K562 (cell line): ENCODE measurements at regions not wholly inside any gene's neighbourhood (a gene's known extent, or its start where the extent isn't known, plus 50 kb on each side); places are given as distances from the start of the nearest gene placed in this dataset.

Experiments
- ATAC-seq: fragments of 200-7000 bp; cut with Tn5 transposase; 3 replicates; pipeline ENCODE4 v1.9.1; 2020; ENCODE audit warnings: moderate library complexity
- BruUV-seq: library from RNA; stranded (reverse); fragments of 400-500 nt; replicated peaks from 2 replicates; lab custom pipeline; 2021; lab: Mats Ljungman, UMichigan
- CTCF ChIA-PET: fragments of 300-600 bp; formaldehyde crosslinking; extraction: SDS; loops from one replicate; lab custom pipeline; 2021; ENCODE audit warnings: low intra/inter-chr PET ratio; lab: Yijun Ruan, JAX
- POLR2A ChIA-PET: fragments of 300-600, 350-650 bp; sonication (Branson Sonifier 250); formaldehyde crosslinking; extraction: SDS; loops from one replicate; lab custom pipeline; 2021; ENCODE audit warnings: antibody characterized with exemption, inconsistent platforms; lab: Yijun Ruan, JAX
- DNase-seq, 4 experiments: peaks; one replicate each; pipeline versions ENCODE4 v3.0.0 to v3.0.0-alpha.2; 2011 to 2018; ENCODE audit warnings: low spot score in 3 of 4, mixed read lengths in 3 of 4; ENCODE audit errors: extremely low read depth in 1 of 4
- FAIRE-seq: peaks from 2 replicates; lab custom pipeline; 2011; peaks lifted over from hg19 to GRCh38; lab: Jason Lieb, UNC
- H2AFZ ChIP-seq: 2 replicates; pipeline ENCODE4 v1.6.0; 2011; ENCODE audit warnings: low read depth, low read length, control low read depth, inconsistent platforms
- H3K27ac ChIP-seq: fragments of 200-600 bp; 3 replicates; pipeline ENCODE4 v1.8.0; 2011; ENCODE audit warnings: low read depth, mild to moderate bottlenecking, control low read depth, inconsistent platforms, low read length, moderate library complexity, mixed read lengths; ENCODE audit errors: extremely low read depth
- H3K27me3 ChIP-seq, 2 experiments: fragments of 300-600 bp in 1 of 2; 2 replicates in 1 of 2; 3 replicates in 1 of 2; pipeline versions ENCODE4 v1.6.0 to v1.8.0; 2011; ENCODE audit warnings: inconsistent platforms in 2 of 2, low read length in 2 of 2, mild to moderate bottlenecking in 1 of 2, mixed read lengths in 1 of 2, moderate library complexity in 1 of 2; ENCODE audit not compliant: control insufficient read depth in 2 of 2, insufficient read depth in 2 of 2
- H3K36me3 ChIP-seq: fragments of 300-600 bp; 3 replicates; pipeline ENCODE4 v1.8.0; 2011; ENCODE audit warnings: mild to moderate bottlenecking, low read length, inconsistent platforms; ENCODE audit not compliant: control insufficient read depth, insufficient read depth
- H3K4me1 ChIP-seq, 2 experiments: fragments of 200-600 bp in 1 of 2; replicated peaks in 1 of 2; 2 replicates in 1 of 2; 3 replicates in 1 of 2; pipeline versions ENCODE4 v1.5.1 to v1.8.0; 2011; ENCODE audit warnings: inconsistent platforms in 2 of 2, low read length in 2 of 2, mild to moderate bottlenecking in 1 of 2, mixed read lengths in 1 of 2, moderate library complexity in 1 of 2; ENCODE audit not compliant: control insufficient read depth in 2 of 2, insufficient read depth in 2 of 2
- H3K4me2 ChIP-seq: 2 replicates; pipeline ENCODE4 v1.6.1; 2011; ENCODE audit warnings: low read length, control low read depth, inconsistent platforms, mixed read lengths; ENCODE audit not compliant: insufficient read depth
- H3K4me3 ChIP-seq: fragments of 200-600 bp; sonication (generic), shearing (Covaris generic); 2 replicates; pipeline ENCODE4 v1.5.1; 2016; ENCODE audit warnings: control low read depth, inconsistent platforms
- H3K79me2 ChIP-seq: fragments of 200-600 bp; 3 replicates; pipeline ENCODE4 v1.8.0; 2011; ENCODE audit warnings: low read length, inconsistent platforms; ENCODE audit not compliant: control insufficient read depth, insufficient read depth
- H3K9ac ChIP-seq, 2 experiments: 2 replicates each; pipeline versions ENCODE4 v1.6.0 to v1.6.1; 2011; ENCODE audit warnings: low read depth in 2 of 2, low read length in 2 of 2, control low read depth in 1 of 2, inconsistent platforms in 1 of 2, mild to moderate bottlenecking in 1 of 2, mixed read lengths in 1 of 2; ENCODE audit not compliant: insufficient read depth in 1 of 2
- H3K9me1 ChIP-seq: one replicate; pipeline ENCODE4 v1.6.0; 2011; ENCODE audit warnings: inconsistent platforms, mild to moderate bottlenecking, low read length, moderate library complexity; ENCODE audit not compliant: control insufficient read depth, insufficient read depth
- H3K9me3 ChIP-seq: replicated peaks from 2 replicates; pipeline ENCODE4 v1.5.1; 2011; ENCODE audit warnings: low read depth, low read length, inconsistent platforms; ENCODE audit not compliant: control insufficient read depth, insufficient read depth
- H4K20me1 ChIP-seq: replicated peaks from 2 replicates; pipeline ENCODE4 v1.6.1; 2011; ENCODE audit warnings: low read length, inconsistent platforms, mixed read lengths; ENCODE audit not compliant: control insufficient read depth, insufficient read depth
- BACH1 ChIP-seq: fragments of 200-800 bp; sonication (Bioruptor generic); IDR thresholded peaks from 2 replicates; pipeline ENCODE4 v1.6.1; 2016; ENCODE audit warnings: missing genetic modification characterization, missing compliant biosample characterization
- DDX20 ChIP-seq: fragments of 450-650 bp; IDR thresholded peaks from 2 replicates; pipeline ENCODE4 v1.6.1; 2016; ENCODE audit warnings: missing genetic modification characterization, low read depth, mild to moderate bottlenecking, missing compliant biosample characterization, moderate library complexity
- ELF2 ChIP-seq: fragments of 250-450 bp; sonication (Bioruptor Pico); IDR thresholded peaks from 2 replicates; pipeline ENCODE4 v1.5.0; 2021; ENCODE audit warnings: mild to moderate bottlenecking
- ETV5 ChIP-seq: sonication (generic); formaldehyde crosslinking; IDR thresholded peaks from 2 replicates; pipeline ENCODE4 v1.4.0; 2020; ENCODE audit warnings: low read depth, mild to moderate bottlenecking, missing genetic modification reagents
- KLF16 ChIP-seq: IDR thresholded peaks from 2 replicates; pipeline ENCODE4 v1.6.1; 2016; ENCODE audit warnings: antibody characterized with exemption
- NELFE ChIP-seq: IDR thresholded peaks from 2 replicates; pipeline ENCODE4 v1.6.1; 2011; ENCODE audit warnings: mild to moderate bottlenecking; ENCODE audit not compliant: insufficient read depth, insufficient read length
- NFYB ChIP-seq: IDR thresholded peaks from 2 replicates; pipeline ENCODE4 v1.6.1; 2011; ENCODE audit warnings: mild to moderate bottlenecking, moderate library complexity; ENCODE audit not compliant: insufficient read length; ENCODE audit errors: extremely low read depth
- TAF7 ChIP-seq: fragments of 450-650 bp; IDR thresholded peaks from 2 replicates; pipeline ENCODE4 v1.6.1; 2016; ENCODE audit warnings: missing genetic modification characterization, missing compliant biosample characterization
- YY1 ChIP-seq, 3 experiments: IDR thresholded peaks; 2 replicates each; pipeline ENCODE4 v1.6.1; 2011; ENCODE audit warnings: low read length in 2 of 3, mild to moderate bottlenecking in 2 of 3, moderate library complexity in 2 of 3, borderline replicate concordance in 1 of 3, control low read depth in 1 of 3, low read depth in 1 of 3; ENCODE audit not compliant: insufficient read depth in 3 of 3, insufficient replicate concordance in 2 of 3, control insufficient read depth in 1 of 3, insufficient read length in 1 of 3; ENCODE audit errors: extremely low read depth in 1 of 3
- ZBTB49 ChIP-seq: sonication (generic); formaldehyde crosslinking; IDR thresholded peaks from 2 replicates; pipeline ENCODE4 v1.8.0; 2022; ENCODE audit warnings: missing genetic modification reagents, mild to moderate bottlenecking, borderline replicate concordance
- WGBS: fragments of 100-300 bp; shearing (Covaris generic); methylation state at CpG from one replicate; pipeline ENCODE4 v1.1.6; 2016; ENCODE audit warnings: low coverage, mixed read lengths; ENCODE audit not compliant: insufficient coverage; ENCODE audit errors: missing lambda C conversion rate; 5-methylcytosine and 5-hydroxymethylcytosine counted together
- in situ Hi-C: fragments of 300-500 bp; cut with MboI; formaldehyde crosslinking; loops from 4 replicates; pipeline ENCODE4 v1.15.0; 2018; ENCODE audit warnings: inconsistent platforms, mixed read lengths
- intact Hi-C: fragments of 100-400 bp; cut with micrococcal nuclease; formaldehyde crosslinking; loops from 2 replicates; pipeline ENCODE4 v1.14.2; 2022
- TF ChIP-seq, protein P1 (sequence below): fragments of 250-450 bp; sonication (Bioruptor Pico); IDR thresholded peaks from 2 replicates; pipeline ENCODE4 v1.8.0; 2021; ENCODE audit warnings: borderline replicate concordance, mild to moderate bottlenecking, moderate library complexity; ENCODE audit not compliant: poor library complexity, severe bottlenecking

GRCh38 chr9:88072831-88073375, 65.4 kb downstream of the SPATA31C2 start:
- FAIRE-seq: no peak
- CTCF ChIA-PET: interaction anchor here (0.7 kb wide), 1 partner anchor 391 kb away, joined by 3 read pairs; no protein-coding TSS in a partner anchor

More at GRCh38 chr9:88072831-88073375, 65.4 kb downstream of the SPATA31C2 start:
- Histone ChIP-seq H3K27me3 (peaks cover 5 to 24% of the 10 kb centered on the region in 2 experiments; a peak in 4 of 5 replicates), H3K9me3 (no peaks in the 10 kb centered on the region), H3K4me1 (peaks cover 0 to 13% of the 10 kb centered on the region in 2 experiments; a peak in 2 of 5 replicates), H3K9ac (no peak overlapping the region), H4K20me1 (no peaks in the 10 kb centered on the region), H3K9me1 (no peaks in the 10 kb centered on the region), H3K4me3 (no peak overlapping the region), H3K36me3 (no peaks in the 10 kb centered on the region), H2AFZ (no peak overlapping the region), H3K79me2 (no peaks in the 10 kb centered on the region), H3K4me2 (no peak overlapping the region), H3K27ac (no peak overlapping the region)
- intact Hi-C loops (no loop called here), in situ Hi-C loops (no loop called here)
- DNase-seq (no peak), ATAC-seq (no peak)
- POLR2A ChIA-PET: no interaction called here
- 0% methylated on average over 2 of the region's 2 CpGs for WGBS
- BruUV-seq: no TSS peak
- TF ChIP-seq TAF7 (tag) (no peak), YY1 (IDR thresholded peaks at IDR 0.05; ENCODE audit: borderline replicate concordance in 1 of 3, control insufficient read depth in 1 of 3, extremely low read depth in 1 of 3, insufficient read depth in 3 of 3, insufficient read length in 1 of 3, insufficient replicate concordance in 2 of 3, low read depth in 1 of 3, low read length in 2 of 3) (no peak), ZBTB49 (CRISPR knock-in tag) (no peak), ETV5 (CRISPR knock-in tag) (no peak), NELFE (no peak), NFYB (no peak), BACH1 (tag) (no peak), DDX20 (tag) (no peak), ELF2 (CRISPR knock-in tag) (no peak), KLF16 (no peak)
- TF ChIP-seq, protein P1, sequence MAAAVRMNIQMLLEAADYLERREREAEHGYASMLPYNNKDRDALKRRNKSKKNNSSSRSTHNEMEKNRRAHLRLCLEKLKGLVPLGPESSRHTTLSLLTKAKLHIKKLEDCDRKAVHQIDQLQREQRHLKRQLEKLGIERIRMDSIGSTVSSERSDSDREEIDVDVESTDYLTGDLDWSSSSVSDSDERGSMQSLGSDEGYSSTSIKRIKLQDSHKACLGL (CRISPR knock-in tag): no peak
